HG03565 (cell line): ENCODE measurements at regions not wholly inside any gene's neighbourhood (a gene's known extent, or its start where the extent isn't known, plus 50 kb on each side); places are given as distances from the start of the nearest gene placed in this dataset.
"Not testable (repeated sequence)": the region's sequence is repeated elsewhere in the genome, so short reads cannot be mapped to it uniquely, and the experiment has no call there.

Experiments used
- ATAC-seq: cut with Tn5 transposase; IDR thresholded peaks from one replicate; pipeline ENCODE4 v1.9.1; 2021; ENCODE audit warnings: mild to moderate bottlenecking, moderate library complexity; ENCODE audit not compliant: unreplicated experiment

- ATAC-seq = not testable (repeated sequence)
Observed at GRCh38 chr2:95723627-95724210, 131.9 kb downstream of the TRIM43 start.

- ATAC-seq = not testable (repeated sequence)
Observed at GRCh38 chr2:95725191-95725590, 133.4 kb downstream of the TRIM43 start.

GRCh38 chr2:95725677-95726076 is 133.9 kb downstream of the TRIM43 start:
- ATAC-seq = not testable (repeated sequence)

- ATAC-seq = not testable (repeated sequence)
Observed at GRCh38 chr2:95727420-95727819, 135.6 kb downstream of the TRIM43 start.

GRCh38 chr2:95728878-95729596 is 137.2 kb downstream of the TRIM43 start:
- ATAC-seq = peak; percentile 45

GRCh38 chr2:95729597-95729955 is 137.8 kb downstream of the TRIM43 start:
- no peak for ATAC-seq

- ATAC-seq = no peak
Observed at GRCh38 chr2:95730813-95731212, 139.0 kb downstream of the TRIM43 start.

- ATAC-seq = no peak
Observed at GRCh38 chr2:95734976-95735890, 143.4 kb downstream of the TRIM43 start.

GRCh38 chr2:95738301-95738700 is 146.5 kb downstream of the TRIM43 start:
- no peak for ATAC-seq

- not testable (repeated sequence) for ATAC-seq
Observed at GRCh38 chr2:95752126-95752525, 160.3 kb downstream of the TRIM43 start.

- not testable (repeated sequence) for ATAC-seq
Observed at GRCh38 chr2:95753812-95754211, 162.0 kb downstream of the TRIM43 start.

- ATAC-seq = not testable (repeated sequence)
Observed at GRCh38 chr2:95754213-95754612, 162.4 kb downstream of the TRIM43 start.

GRCh38 chr2:95754819-95755563 is 163.2 kb downstream of the TRIM43 start:
- not testable (repeated sequence) for ATAC-seq

- not testable (repeated sequence) for ATAC-seq
Observed at GRCh38 chr2:95755956-95756669, 164.3 kb downstream of the TRIM43 start.

- no peak for ATAC-seq
Observed at GRCh38 chr2:95757988-95758387, 166.2 kb downstream of the TRIM43 start.

GRCh38 chr2:95759481-95760246 is 167.9 kb downstream of the TRIM43 start:
- no peak for ATAC-seq

- no peak for ATAC-seq
Observed at GRCh38 chr2:95760806-95761525, 169.2 kb downstream of the TRIM43 start.

- no peak for ATAC-seq
Observed at GRCh38 chr2:95761556-95761955, 169.8 kb downstream of the TRIM43 start.
